Neuronal stem cell (in vitro differentiated cells): ENCODE measurements at regions not wholly inside any gene's neighbourhood (a gene's known extent, or its start where the extent isn't known, plus 50 kb on each side); places are given as distances from the start of the nearest gene placed in this dataset.
A peak's percentile ranks its signal among the peaks of the same experiment; 100 is the strongest.

Source experiments
- DNase-seq: peaks from one replicate; pipeline ENCODE4 v3.0.0-alpha.2; 2013; ENCODE audit warnings: low spot score
- H2AFZ ChIP-seq: one replicate; pipeline ENCODE4 v1.6.1; 2013; ENCODE audit warnings: mild to moderate bottlenecking, low read length, inconsistent platforms
- H2AK5ac ChIP-seq: 2 replicates; pipeline ENCODE4 v1.6.1; 2013; ENCODE audit warnings: low read depth, mild to moderate bottlenecking, inconsistent platforms, low read length, moderate library complexity, mixed read lengths
- H2BK120ac ChIP-seq: 2 replicates; pipeline ENCODE4 v1.6.1; 2013; ENCODE audit warnings: low read depth, mild to moderate bottlenecking, inconsistent platforms, low read length, moderate library complexity, mixed read lengths
- H2BK12ac ChIP-seq: one replicate; pipeline ENCODE4 v1.6.1; 2013; ENCODE audit warnings: low read length, inconsistent platforms
- H2BK15ac ChIP-seq: 2 replicates; pipeline ENCODE4 v1.6.1; 2013; ENCODE audit warnings: mild to moderate bottlenecking, low read length, inconsistent platforms, mixed read lengths
- H2BK5ac ChIP-seq: one replicate; pipeline ENCODE4 v1.6.1; 2013; ENCODE audit warnings: inconsistent platforms, mild to moderate bottlenecking, low read length, moderate library complexity
- H3K14ac ChIP-seq: one replicate; pipeline ENCODE4 v1.6.1; 2013; ENCODE audit warnings: low read length, inconsistent platforms
- H3K18ac ChIP-seq: 2 replicates; pipeline ENCODE4 v1.6.1; 2013; ENCODE audit warnings: low read length, inconsistent platforms
- H3K23ac ChIP-seq: 2 replicates; pipeline ENCODE4 v1.6.1; 2013; ENCODE audit warnings: low read depth, mild to moderate bottlenecking, mixed read lengths, low read length, inconsistent platforms; ENCODE audit not compliant: poor library complexity
- H3K27ac ChIP-seq: replicated peaks from 3 replicates; pipeline ENCODE4 v1.5.1; 2013; ENCODE audit warnings: low read length, inconsistent platforms
- H3K27me3 ChIP-seq, 3 experiments: 2 replicates each; pipeline ENCODE4 v1.6.1; 2013; ENCODE audit warnings: low read length in 3 of 3, mild to moderate bottlenecking in 2 of 3, inconsistent platforms in 1 of 3, low read depth in 1 of 3, mixed read lengths in 1 of 3, moderate library complexity in 1 of 3; ENCODE audit not compliant: control insufficient read depth in 3 of 3, insufficient read depth in 3 of 3
- H3K36me3 ChIP-seq, 2 donors: replicated peaks in 1 of 2; 2 replicates each; pipeline ENCODE4 v1.6.1; 2013; ENCODE audit warnings: low read length in 2 of 2; ENCODE audit not compliant: control insufficient read depth in 2 of 2, insufficient read depth in 2 of 2
- H3K4ac ChIP-seq: 2 replicates; pipeline ENCODE4 v1.6.1; 2013; ENCODE audit warnings: inconsistent platforms, mild to moderate bottlenecking, low read length, moderate library complexity
- H3K4me1 ChIP-seq, 2 donors: 1 replicate in 1 of 2; 2 replicates in 1 of 2; pipeline ENCODE4 v1.6.1; 2013; ENCODE audit warnings: low read length in 2 of 2, low read depth in 1 of 2; ENCODE audit not compliant: control insufficient read depth in 2 of 2, insufficient read depth in 1 of 2
- H3K4me2 ChIP-seq: one replicate; pipeline ENCODE4 v1.6.1; 2013; ENCODE audit warnings: mild to moderate bottlenecking, low read length, inconsistent platforms; ENCODE audit not compliant: insufficient read depth, poor library complexity, severe bottlenecking
- H3K4me3 ChIP-seq, 2 donors: 2 replicates each; pipeline ENCODE4 v1.5.1; 2013; ENCODE audit warnings: low read length in 2 of 2, mild to moderate bottlenecking in 2 of 2, inconsistent platforms in 1 of 2, moderate library complexity in 1 of 2
- H3K79me1 ChIP-seq: one replicate; pipeline ENCODE4 v1.6.1; 2013; ENCODE audit warnings: low read depth, mild to moderate bottlenecking, inconsistent platforms, low read length, moderate library complexity
- H3K9ac ChIP-seq: one replicate; pipeline ENCODE4 v1.6.1; 2013; ENCODE audit warnings: mild to moderate bottlenecking, low read depth, low read length, inconsistent platforms; ENCODE audit not compliant: poor library complexity
- H3K9me3 ChIP-seq, 2 donors: replicated peaks in 1 of 2; 2 replicates each; pipeline versions ENCODE3 to v1.6.1; 2013; ENCODE audit warnings: low read length in 2 of 2, mild to moderate bottlenecking in 2 of 2, inconsistent platforms in 1 of 2, low read depth in 1 of 2, mixed read lengths in 1 of 2, moderate library complexity in 1 of 2; ENCODE audit not compliant: control insufficient read depth in 2 of 2, insufficient read depth in 1 of 2
- H4K8ac ChIP-seq: one replicate; pipeline ENCODE4 v1.6.1; 2013; ENCODE audit warnings: low read depth, mild to moderate bottlenecking, inconsistent platforms, low read length, moderate library complexity
- H4K91ac ChIP-seq: one replicate; pipeline ENCODE4 v1.6.1; 2013; ENCODE audit warnings: low read length, low read depth, mild to moderate bottlenecking, inconsistent platforms; ENCODE audit not compliant: poor library complexity
- WGBS, 2 donors: extraction: QIAGEN DNeasy Blood & Tissue Kit; methylation state at CpG; one replicate each; pipeline ENCODE4 v1.1.7; 2013; ENCODE audit warnings: missing lambda C conversion rate in 2 of 2, mixed read lengths in 1 of 2; ENCODE audit not compliant: insufficient read length in 2 of 2, insufficient replicate concordance in 1 of 2; ENCODE audit errors: extremely low coverage in 2 of 2; 5-methylcytosine and 5-hydroxymethylcytosine counted together

DNA sequence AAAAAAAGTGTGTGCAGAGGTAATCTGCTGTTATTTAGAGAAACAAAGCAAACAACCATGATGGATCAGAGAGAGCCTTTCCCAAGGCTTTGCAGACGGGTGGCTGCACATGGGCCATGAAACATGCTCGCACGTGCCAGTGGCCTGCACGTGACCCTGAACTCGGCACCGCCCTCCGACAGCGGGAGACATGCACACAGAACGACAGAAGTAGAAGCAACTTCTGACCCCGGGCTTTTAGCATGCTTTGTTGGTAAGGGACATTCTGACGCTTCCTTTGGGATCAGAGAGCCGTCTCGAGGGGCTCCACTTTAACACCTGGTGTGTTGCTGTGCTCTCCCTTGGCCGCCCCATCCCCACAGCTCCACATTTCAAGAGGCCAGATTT is 112.5 kb downstream of the KCNF1 start:
- Histone ChIP-seq H2BK12ac (no peak overlapping the region), H3K36me3 (no peaks in the 10 kb centered on the region), H2AK5ac (no peak overlapping the region), H3K4me3 (no peak overlapping the region), H3K23ac (no peak overlapping the region), H3K27me3 (peaks cover 0 to 5% (median 0%) of the 10 kb centered on the region in 3 experiments), H3K18ac (no peak overlapping the region), H2BK120ac (no peak overlapping the region), H3K9ac (no peak overlapping the region), H3K9me3 (no peaks in the 10 kb centered on the region), H3K79me1 (no peaks in the 10 kb centered on the region), H3K27ac (no peak overlapping the region), H3K4me1 (peaks cover 1 to 4% of the 10 kb centered on the region in 2 donors), H3K14ac (no peak overlapping the region), H3K4me2 (no peak overlapping the region), H3K4ac (no peak overlapping the region), H4K91ac (no peak overlapping the region), H2BK15ac (no peak overlapping the region), H2BK5ac (no peak overlapping the region), H2AFZ (peak overlapping the region; percentile 60), H4K8ac (no peak overlapping the region)
- WGBS, 2 donors = no CpG with 5 or more reads among the region's 14 CpGs
- DNase-seq = no peak

DNA sequence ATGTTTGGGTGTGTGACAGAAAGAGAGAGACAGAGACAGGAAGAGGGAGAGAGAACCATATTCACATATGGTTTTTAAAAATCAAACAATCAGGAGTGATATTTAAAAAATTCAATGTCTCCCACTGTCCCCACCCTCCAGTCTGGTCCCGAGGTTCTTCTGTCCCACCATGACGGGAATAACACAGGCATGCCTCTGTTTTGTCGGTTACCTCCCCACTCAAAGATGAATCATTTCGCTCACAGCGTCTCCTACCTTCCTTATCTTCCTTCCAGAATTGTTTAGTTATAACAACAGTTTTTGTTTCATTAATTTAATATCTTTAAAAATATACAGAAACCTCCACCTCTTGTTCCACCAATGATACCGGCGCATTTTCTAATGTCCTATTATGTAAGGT is 113.0 kb downstream of the KCNF1 start:
- Histone ChIP-seq H4K8ac (no peak overlapping the region), H2BK12ac (no peak overlapping the region), H3K36me3 (no peaks in the 10 kb centered on the region), H2AK5ac (no peak overlapping the region), H3K4me2 (no peak overlapping the region), H3K4me3 (no peak overlapping the region), H3K27me3 (peaks cover 0 to 6% (median 0%) of the 10 kb centered on the region in 3 experiments), H3K23ac (no peak overlapping the region), H2AFZ (peak overlapping the region; percentile 60), H2BK5ac (no peak overlapping the region), H3K9me3 (no peaks in the 10 kb centered on the region), H3K4ac (no peak overlapping the region), H3K18ac (no peak overlapping the region), H3K14ac (no peak overlapping the region), H3K27ac (no peak overlapping the region), H2BK15ac (no peak overlapping the region), H2BK120ac (no peak overlapping the region), H3K4me1 (peaks cover 1 to 4% of the 10 kb centered on the region in 2 donors), H3K79me1 (no peaks in the 10 kb centered on the region), H4K91ac (no peak overlapping the region), H3K9ac (no peak overlapping the region)
- no CpG with 5 or more reads among the region's 7 CpGs for WGBS, 2 donors
- DNase-seq = no peak

DNA sequence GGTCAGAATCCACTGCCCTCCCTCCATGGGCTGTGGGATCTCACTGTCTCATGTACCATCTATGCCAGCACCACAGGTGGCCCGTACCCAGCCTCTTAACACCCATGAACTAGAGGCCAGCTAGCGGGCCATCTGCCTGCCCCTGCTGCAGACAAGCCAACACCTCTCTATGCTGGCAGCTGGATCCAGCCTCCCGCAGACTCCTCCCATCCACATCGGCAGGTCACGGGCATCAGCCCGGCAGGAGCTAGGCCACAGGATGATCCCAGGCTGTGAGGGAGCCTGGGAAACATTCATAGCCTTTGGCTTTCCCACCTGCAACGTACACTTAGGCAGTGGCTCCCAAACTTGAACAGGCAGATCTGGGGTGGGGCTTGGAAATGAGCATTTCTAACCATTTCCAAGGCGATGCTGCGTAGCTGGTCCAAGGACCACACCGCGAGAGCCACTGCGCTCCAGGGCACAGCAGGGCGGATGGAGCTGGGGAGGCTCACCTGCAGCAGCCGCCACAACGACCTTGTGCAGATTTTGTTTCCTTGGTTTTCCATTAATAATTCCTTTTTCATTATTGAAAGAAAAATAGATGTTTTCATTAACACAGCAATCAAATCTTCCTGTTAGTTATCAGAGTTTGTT is 114.7 kb downstream of the KCNF1 start:
- Histone ChIP-seq H3K4me1 (no peaks in the 10 kb centered on the region), H3K9ac (peak overlapping the region; percentile 7), H3K9me3 (no peaks in the 10 kb centered on the region), H3K79me1 (no peaks in the 10 kb centered on the region), H2AFZ (no peak overlapping the region), H3K4ac (no peak overlapping the region), H2BK5ac (no peak overlapping the region), H3K14ac (no peak overlapping the region), H2AK5ac (peak overlapping the region; percentile 51), H2BK12ac (no peak overlapping the region), H3K4me2 (no peak overlapping the region), H3K27ac (no peak overlapping the region), H2BK120ac (peak overlapping the region; percentile 24), H2BK15ac (peak overlapping the region; percentile 10), H4K91ac (no peak overlapping the region), H4K8ac (no peak overlapping the region), H3K18ac (no peak overlapping the region), H3K27me3 (peaks cover 0 to 4% (median 0%) of the 10 kb centered on the region in 3 experiments), H3K36me3 (no peaks in the 10 kb centered on the region), H3K4me3 (no peak overlapping the region), H3K23ac (no peak overlapping the region)
- DNase-seq = no peak
- no CpG with 5 or more reads among the region's 15 CpGs for WGBS, 2 donors

DNA sequence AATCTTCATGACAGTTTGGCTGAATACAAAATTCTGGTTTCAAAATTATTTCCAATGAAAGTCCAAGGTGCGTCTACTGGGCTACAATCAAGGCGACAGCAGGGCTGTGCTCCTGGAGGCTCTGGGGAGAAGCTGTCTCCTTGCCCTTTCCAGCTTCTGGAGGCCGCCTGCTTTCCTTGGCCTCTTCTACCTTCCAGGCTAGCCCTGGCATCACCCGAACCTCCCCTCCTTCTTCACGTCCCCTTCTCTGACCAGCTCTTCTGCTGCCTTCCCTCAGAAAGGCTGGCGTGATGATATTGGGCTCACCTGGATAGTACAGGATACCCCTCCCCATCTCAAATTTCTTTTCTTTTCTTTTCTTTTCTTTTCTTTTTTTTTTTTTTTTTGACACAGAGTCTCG is 115.5 kb downstream of the KCNF1 start:
- H2AK5ac ChIP-seq = no peak overlapping the region
- peaks cover 0 to 4% (median 0%) of the 10 kb centered on the region in 3 experiments for H3K27me3 ChIP-seq
- no peak overlapping the region for H3K23ac ChIP-seq
- H3K27ac ChIP-seq = no peak overlapping the region
- H4K8ac ChIP-seq = no peak overlapping the region
- H3K36me3 ChIP-seq = no peaks in the 10 kb centered on the region
- no peaks in the 10 kb centered on the region for H3K79me1 ChIP-seq
- H3K4me1 ChIP-seq = no peaks in the 10 kb centered on the region
- no peaks in the 10 kb centered on the region for H3K9me3 ChIP-seq
- no peak overlapping the region for H3K4me3 ChIP-seq
- no peak overlapping the region for H3K18ac ChIP-seq
- no peak overlapping the region for H3K4ac ChIP-seq
- no peak overlapping the region for H3K4me2 ChIP-seq
- H2BK120ac ChIP-seq = no peak overlapping the region
- no peak for DNase-seq
- no peak overlapping the region for H2BK12ac ChIP-seq
- no peak overlapping the region for H2AFZ ChIP-seq
- H4K91ac ChIP-seq = no peak overlapping the region
- H2BK15ac ChIP-seq = no peak overlapping the region
- no peak overlapping the region for H3K14ac ChIP-seq
- H2BK5ac ChIP-seq = no peak overlapping the region
- H3K9ac ChIP-seq = no peak overlapping the region
- no CpG with 5 or more reads among the region's 7 CpGs for WGBS, 2 donors
